GM06990 (cell line): ENCODE measurements at regions not wholly inside any gene's neighbourhood (a gene's known extent, or its start where the extent isn't known, plus 50 kb on each side); places are given as distances from the start of the nearest gene placed in this dataset.
"Not testable (repeated sequence)": the region's sequence is repeated elsewhere in the genome, so short reads cannot be mapped to it uniquely, and the experiment has no call there.

Source experiments
- DNase-seq: peaks from one replicate; pipeline ENCODE4 v3.0.0-alpha.2; 2011; ENCODE audit not compliant: insufficient read length; ENCODE audit errors: extremely low read depth
- H3K27me3 ChIP-seq: replicated peaks from 2 replicates; pipeline ENCODE4 v1.6.0; 2011; ENCODE audit warnings: low read length; ENCODE audit not compliant: control insufficient read depth, insufficient read depth
- H3K36me3 ChIP-seq: 2 replicates; pipeline ENCODE4 v1.5.1; 2011; ENCODE audit warnings: low read length; ENCODE audit not compliant: control insufficient read depth, insufficient read depth
- H3K4me3 ChIP-seq: replicated peaks from 2 replicates; pipeline ENCODE4 v1.5.1; 2011; ENCODE audit warnings: low read depth, mild to moderate bottlenecking, control low read depth, low read length

- H3K27me3 ChIP-seq, H3K4me3 ChIP-seq, DNase-seq, H3K36me3 ChIP-seq: not testable (repeated sequence)
These were observed 415.5 kb downstream of the FOXD4L4 start for GRCh38 chr9:66152406-66152805.

GRCh38 chr9:66153021-66153725 lies 416.2 kb downstream of the FOXD4L4 start:
- DNase-seq = peak; percentile 57
- H3K36me3 ChIP-seq, H3K27me3 ChIP-seq: not testable (repeated sequence)
- H3K4me3 ChIP-seq = 0 out of 2 replicates have a peak overlapping the region, but pooled peaks have one; percentile 14

- not testable (repeated sequence) for H3K27me3 ChIP-seq, H3K36me3 ChIP-seq, DNase-seq, H3K4me3 ChIP-seq
These were observed 417.2 kb downstream of the FOXD4L4 start for GRCh38 chr9:66153971-66154691.

- not testable (repeated sequence) for DNase-seq, H3K27me3 ChIP-seq, H3K4me3 ChIP-seq, H3K36me3 ChIP-seq
These were observed 445.4 kb downstream of the FOXD4L4 start for GRCh38 chr9:66182316-66182715.

GRCh38 chr9:66183648-66184047 lies 446.7 kb downstream of the FOXD4L4 start:
- DNase-seq, H3K27me3 ChIP-seq, H3K36me3 ChIP-seq, H3K4me3 ChIP-seq: not testable (repeated sequence)

- not testable (repeated sequence) for H3K4me3 ChIP-seq, H3K27me3 ChIP-seq, DNase-seq, H3K36me3 ChIP-seq
These were observed 460.3 kb downstream of the FOXD4L4 start for GRCh38 chr9:66197199-66197598.

- not testable (repeated sequence) for DNase-seq, H3K27me3 ChIP-seq, H3K4me3 ChIP-seq, H3K36me3 ChIP-seq
These were observed 461.5 kb downstream of the FOXD4L4 start for GRCh38 chr9:66198421-66198820.

- not testable (repeated sequence) for DNase-seq, H3K36me3 ChIP-seq, H3K4me3 ChIP-seq, H3K27me3 ChIP-seq
These were observed 469.7 kb downstream of the FOXD4L4 start for GRCh38 chr9:66206617-66207016.

GRCh38 chr9:66207914-66208313 lies 471.0 kb downstream of the FOXD4L4 start:
- not testable (repeated sequence) for H3K27me3 ChIP-seq

GRCh38 chr9:66244763-66245162 lies 507.8 kb downstream of the FOXD4L4 start:
- not testable (repeated sequence) for H3K27me3 ChIP-seq, DNase-seq, H3K36me3 ChIP-seq, H3K4me3 ChIP-seq

More at GRCh38 chr9:66207914-66208313, 471.0 kb downstream of the FOXD4L4 start:
- not testable (repeated sequence) for H3K36me3 ChIP-seq, DNase-seq, H3K4me3 ChIP-seq

GRCh38 chr9:66245481-66245880 lies 508.5 kb downstream of the FOXD4L4 start:
- not testable (repeated sequence) for DNase-seq, H3K36me3 ChIP-seq, H3K4me3 ChIP-seq, H3K27me3 ChIP-seq

- not testable (repeated sequence) for H3K36me3 ChIP-seq, DNase-seq, H3K4me3 ChIP-seq, H3K27me3 ChIP-seq
These were observed 520.6 kb downstream of the FOXD4L4 start for GRCh38 chr9:66257581-66257980.

- H3K4me3 ChIP-seq, DNase-seq, H3K36me3 ChIP-seq, H3K27me3 ChIP-seq: not testable (repeated sequence)
These were observed 524.6 kb downstream of the FOXD4L4 start for GRCh38 chr9:66261576-66261975.

- not testable (repeated sequence) for H3K4me3 ChIP-seq, DNase-seq, H3K36me3 ChIP-seq, H3K27me3 ChIP-seq
These were observed 526.7 kb downstream of the FOXD4L4 start for GRCh38 chr9:66263621-66264020.
